ENCODE measurements at regions not wholly inside any gene's neighbourhood (a gene's known extent, or its start where the extent isn't known, plus 50 kb on each side); places are given as distances from the start of the nearest gene placed in this dataset.

DNA sequence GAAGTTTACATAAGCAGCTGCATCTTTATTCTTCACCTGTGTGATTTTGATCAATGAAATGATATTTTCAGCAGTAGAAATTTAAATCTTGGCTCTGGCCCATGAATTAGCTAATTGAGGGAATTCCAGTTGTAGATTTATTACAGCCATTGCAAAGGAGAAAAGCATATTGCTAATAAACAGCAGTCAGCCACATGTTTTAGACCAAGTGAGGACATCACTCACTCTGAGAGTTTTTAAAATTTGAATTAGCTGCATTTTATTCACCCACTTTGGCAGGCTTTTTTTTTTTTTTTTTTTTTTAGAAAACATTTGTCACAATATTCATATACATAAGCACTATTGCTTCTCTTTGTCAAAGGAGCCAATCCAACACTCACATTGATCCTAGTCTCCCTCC is 479.4 kb upstream of the VRK2 start:
- Histone ChIP-seq H3K27me3 (ENCODE audit: control insufficient read depth, insufficient read depth, low read length) (no peaks in the 10 kb centered on the region), H3K4me3 (ENCODE audit: insufficient read depth, low read depth, low read length) (no peak overlapping the region), H3K36me3 (replicated peaks; ENCODE audit: control insufficient read depth, insufficient read depth, low read length) (no peaks in the 10 kb centered on the region)
- DNase-seq, result no peak

DNA sequence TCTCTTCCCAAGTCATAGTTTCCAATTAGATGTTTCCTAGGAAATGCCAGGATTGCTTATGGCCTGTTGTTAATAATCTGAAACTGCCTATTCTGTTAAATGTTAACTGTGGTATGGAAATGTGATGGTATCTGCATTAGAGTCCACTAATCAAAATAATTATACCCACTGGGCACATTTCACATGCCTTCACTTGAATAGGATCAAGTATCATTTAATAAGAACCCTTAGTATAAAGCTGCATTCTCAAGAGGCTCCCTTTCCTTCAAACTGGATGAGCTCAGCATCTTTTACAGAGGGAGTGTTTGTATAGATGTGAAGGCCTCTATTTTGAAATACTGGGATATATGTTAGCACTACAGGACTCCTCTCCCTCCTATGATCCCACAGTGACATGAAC is 477.2 kb upstream of the VRK2 start:
- no peak overlapping the region for H3K4me3 ChIP-seq (ENCODE audit: insufficient read depth, low read depth, low read length)
- DNase-seq, result no peak
- H3K36me3 ChIP-seq (replicated peaks; ENCODE audit: control insufficient read depth, insufficient read depth, low read length), result no peaks in the 10 kb centered on the region
- no peaks in the 10 kb centered on the region for H3K27me3 ChIP-seq (ENCODE audit: control insufficient read depth, insufficient read depth, low read length)

DNA sequence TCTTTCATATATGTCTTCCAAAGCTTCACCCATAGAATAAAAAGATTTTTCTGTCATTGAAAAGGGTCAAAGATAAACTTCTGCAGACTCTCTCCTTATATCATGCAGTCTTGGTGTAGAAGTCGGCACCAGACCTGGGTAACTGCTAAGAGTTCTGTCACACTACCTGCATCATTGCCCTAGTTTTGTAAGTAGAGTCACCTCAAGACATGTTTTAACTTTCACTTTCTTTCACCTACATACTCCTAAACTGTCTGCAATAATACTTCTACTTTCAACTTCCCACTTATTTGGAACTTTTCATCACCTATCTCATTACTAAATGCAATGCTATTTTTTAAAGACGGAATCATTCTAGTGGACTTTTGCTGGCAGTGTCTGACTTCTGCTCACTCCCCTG is 475.6 kb upstream of the VRK2 start:
- H3K27me3 ChIP-seq (ENCODE audit: control insufficient read depth, insufficient read depth, low read length), result no peaks in the 10 kb centered on the region
- H3K4me3 ChIP-seq (ENCODE audit: insufficient read depth, low read depth, low read length), result no peak overlapping the region
- DNase-seq, result no peak
- H3K36me3 ChIP-seq (replicated peaks; ENCODE audit: control insufficient read depth, insufficient read depth, low read length), result no peaks in the 10 kb centered on the region

DNA sequence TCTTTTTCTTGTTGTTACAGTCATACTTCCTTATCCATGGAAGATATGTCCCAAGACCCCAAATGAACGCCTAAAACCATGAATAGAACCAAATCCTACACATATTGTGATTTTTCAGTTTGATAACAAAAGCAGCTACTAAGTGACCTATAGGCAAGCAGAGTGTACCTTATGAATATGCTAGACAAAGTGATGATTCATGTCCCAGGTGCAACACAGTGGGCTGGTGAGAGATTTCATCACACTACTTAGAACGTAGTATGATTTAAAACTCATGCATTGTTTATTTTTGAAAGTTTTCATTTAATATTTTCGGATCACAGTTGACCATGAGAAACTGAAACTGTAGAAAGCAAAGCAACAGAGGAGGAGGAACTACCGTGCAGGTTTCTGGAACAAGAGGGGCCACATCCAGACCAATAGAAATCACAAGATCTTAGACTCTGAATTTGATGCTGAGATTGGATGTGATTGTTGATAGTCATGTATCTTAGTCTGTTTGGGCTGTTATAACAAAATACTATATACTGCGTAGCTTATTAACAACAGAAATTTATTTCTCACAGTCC is 470.8 kb upstream of the VRK2 start:
- H3K36me3 ChIP-seq (replicated peaks; ENCODE audit: control insufficient read depth, insufficient read depth, low read length), result no peaks in the 10 kb centered on the region
- no peak for DNase-seq
- no peak overlapping the region for H3K4me3 ChIP-seq (ENCODE audit: insufficient read depth, low read depth, low read length)
- no peaks in the 10 kb centered on the region for H3K27me3 ChIP-seq (ENCODE audit: control insufficient read depth, insufficient read depth, low read length)

DNA sequence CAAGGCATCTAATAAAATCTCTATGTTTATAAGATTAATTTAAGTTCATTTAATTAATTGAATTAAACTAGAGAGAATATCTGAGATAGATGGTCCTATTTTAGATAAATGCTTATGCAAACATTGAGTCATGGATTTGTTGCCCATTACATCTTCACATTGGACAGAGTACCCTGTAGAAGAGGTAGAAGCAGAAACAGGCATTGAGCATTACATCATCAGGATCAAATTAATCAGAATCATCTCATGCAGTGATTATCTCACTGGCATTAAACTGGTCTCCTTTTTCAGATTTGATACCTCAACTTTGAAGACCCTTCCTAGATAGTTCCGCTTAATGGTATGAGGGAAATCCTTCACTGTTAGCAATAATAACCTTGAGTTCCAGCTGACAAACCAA is 469.6 kb upstream of the VRK2 start:
- DNase-seq, result no peak

DNA sequence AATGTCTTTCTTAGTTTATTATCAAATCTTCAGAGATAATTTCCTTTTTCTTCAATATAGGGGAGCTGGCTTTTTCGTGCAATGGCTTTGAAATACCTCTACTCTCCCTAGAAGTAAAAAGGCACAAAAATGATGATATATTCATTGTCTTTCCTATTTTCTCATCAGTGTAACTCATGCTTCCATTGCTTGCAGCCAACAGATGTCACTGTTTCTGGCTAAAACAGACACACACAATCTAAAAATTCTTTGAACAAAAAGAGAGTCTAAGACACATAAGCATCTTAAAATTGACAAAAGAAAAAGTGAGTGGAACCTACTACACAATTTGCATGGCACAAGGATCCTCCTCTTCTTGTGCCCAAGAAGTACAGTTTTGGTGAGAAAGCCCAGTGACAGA is 448.7 kb upstream of the VRK2 start:
- no peaks in the 10 kb centered on the region for H3K36me3 ChIP-seq (replicated peaks; ENCODE audit: control insufficient read depth, insufficient read depth, low read length)
- DNase-seq, result no peak
- no peak overlapping the region for H3K4me3 ChIP-seq (ENCODE audit: insufficient read depth, low read depth, low read length)
- H3K27me3 ChIP-seq (ENCODE audit: control insufficient read depth, insufficient read depth, low read length), result no peaks in the 10 kb centered on the region

More for the DNA sequence above, 469.6 kb upstream of the VRK2 start:
- Histone ChIP-seq H3K4me3 (ENCODE audit: insufficient read depth, low read depth, low read length) (no peak overlapping the region), H3K27me3 (ENCODE audit: control insufficient read depth, insufficient read depth, low read length) (no peaks in the 10 kb centered on the region), H3K36me3 (replicated peaks; ENCODE audit: control insufficient read depth, insufficient read depth, low read length) (no peaks in the 10 kb centered on the region)

DNA sequence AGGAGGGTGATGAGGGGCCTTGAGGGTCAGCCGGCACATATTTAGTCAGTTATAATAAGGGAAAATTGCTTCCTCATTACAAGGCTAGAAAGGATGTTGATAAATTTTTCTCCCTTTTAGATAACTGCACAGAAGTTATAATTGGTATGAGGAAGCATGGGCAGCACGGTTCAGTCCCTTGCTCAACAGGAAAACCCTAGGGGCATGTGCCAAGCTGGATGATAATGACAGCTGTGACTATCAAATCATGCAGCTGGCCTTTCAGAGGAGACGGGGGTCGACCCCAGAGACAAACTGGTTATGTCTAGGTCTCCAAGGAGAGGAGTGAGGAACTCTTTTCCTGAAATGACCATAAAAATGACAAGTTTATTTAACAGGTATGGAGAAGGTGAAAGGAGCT is 448.1 kb upstream of the VRK2 start:
- no peaks in the 10 kb centered on the region for H3K36me3 ChIP-seq (replicated peaks; ENCODE audit: control insufficient read depth, insufficient read depth, low read length)
- no peak for DNase-seq
- no peaks in the 10 kb centered on the region for H3K27me3 ChIP-seq (ENCODE audit: control insufficient read depth, insufficient read depth, low read length)
- H3K4me3 ChIP-seq (ENCODE audit: insufficient read depth, low read depth, low read length), result no peak overlapping the region

DNA sequence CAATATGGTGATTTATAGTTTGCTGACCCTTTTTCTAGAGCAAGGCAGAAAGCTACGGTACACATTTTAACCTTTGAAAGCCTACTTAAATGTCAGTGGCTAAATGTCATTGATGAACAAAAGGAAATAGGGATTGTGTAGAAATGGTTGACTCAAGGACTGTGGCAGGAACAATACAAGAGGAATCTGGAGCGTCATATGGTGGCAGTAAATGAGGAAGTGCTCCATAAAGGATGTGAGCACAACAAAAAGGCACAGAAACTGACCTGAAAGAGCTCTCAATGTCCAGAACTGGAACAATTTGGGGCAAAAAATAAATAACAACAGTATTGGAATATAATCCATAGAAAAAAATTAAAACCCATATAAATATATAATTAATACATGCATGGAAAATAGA is 443.9 kb upstream of the VRK2 start:
- Histone ChIP-seq H3K36me3 (replicated peaks; ENCODE audit: control insufficient read depth, insufficient read depth, low read length) (no peaks in the 10 kb centered on the region), H3K4me3 (ENCODE audit: insufficient read depth, low read depth, low read length) (no peak overlapping the region), H3K27me3 (ENCODE audit: control insufficient read depth, insufficient read depth, low read length) (no peaks in the 10 kb centered on the region)
- DNase-seq, result no peak

DNA sequence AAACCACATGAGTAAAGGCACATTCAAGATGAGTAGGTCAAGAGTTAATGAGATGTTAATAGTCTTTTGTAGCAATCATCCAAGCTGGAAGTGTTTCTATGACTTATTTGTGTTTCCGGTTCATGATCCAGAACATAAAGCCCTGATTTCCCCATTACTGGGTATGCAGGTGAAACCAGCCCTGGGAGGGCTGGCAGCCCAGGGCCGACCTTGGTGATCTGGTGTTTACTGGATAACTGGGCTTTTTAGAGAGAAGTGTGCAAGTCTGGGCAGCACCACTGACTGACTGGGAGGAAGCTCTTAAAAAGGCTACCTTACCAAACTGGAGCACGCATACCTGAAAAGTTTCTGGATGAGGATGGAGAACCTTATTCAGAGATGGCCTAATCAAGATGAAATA is 431.6 kb upstream of the VRK2 start:
- Histone ChIP-seq H3K4me3 (ENCODE audit: insufficient read depth, low read depth, low read length) (no peak overlapping the region), H3K27me3 (ENCODE audit: control insufficient read depth, insufficient read depth, low read length) (no peaks in the 10 kb centered on the region), H3K36me3 (replicated peaks; ENCODE audit: control insufficient read depth, insufficient read depth, low read length) (no peaks in the 10 kb centered on the region)
- no peak for DNase-seq

DNA sequence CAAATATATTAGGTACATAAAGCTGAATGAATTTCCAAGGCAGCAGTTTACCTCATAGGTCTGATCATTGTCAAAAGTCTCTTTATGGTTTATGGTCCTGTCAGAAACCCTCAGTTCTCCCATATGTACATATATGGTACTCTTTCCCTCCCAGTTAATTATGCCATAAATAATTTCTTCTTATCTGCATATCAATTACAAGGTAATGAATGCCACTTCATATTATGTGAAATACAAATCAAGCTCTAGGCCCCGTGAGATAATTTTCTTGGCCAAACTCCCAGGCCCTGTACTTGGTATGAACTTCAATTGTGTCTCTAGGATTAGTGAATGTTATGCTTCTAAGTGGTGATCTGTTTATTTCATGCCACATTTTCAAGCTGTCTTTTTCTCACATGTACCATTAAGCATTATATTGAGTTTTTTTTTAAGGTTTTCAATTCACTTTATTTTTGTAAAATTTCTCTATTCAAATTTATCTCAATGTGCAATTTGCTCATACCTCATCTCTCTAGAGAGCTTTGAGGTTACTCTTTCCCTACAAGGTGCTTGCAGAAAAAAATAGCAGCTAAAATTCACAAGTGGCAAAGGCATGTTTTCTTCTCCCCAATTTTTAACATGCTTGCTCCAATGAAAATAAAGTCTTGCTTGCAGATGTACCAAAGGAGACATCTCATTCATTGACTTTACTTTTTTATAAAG is 430.6 kb upstream of the VRK2 start:
- H3K36me3 ChIP-seq (replicated peaks; ENCODE audit: control insufficient read depth, insufficient read depth, low read length), result no peaks in the 10 kb centered on the region
- no peak for DNase-seq
- no peaks in the 10 kb centered on the region for H3K27me3 ChIP-seq (ENCODE audit: control insufficient read depth, insufficient read depth, low read length)
- no peak overlapping the region for H3K4me3 ChIP-seq (ENCODE audit: insufficient read depth, low read depth, low read length)

DNA sequence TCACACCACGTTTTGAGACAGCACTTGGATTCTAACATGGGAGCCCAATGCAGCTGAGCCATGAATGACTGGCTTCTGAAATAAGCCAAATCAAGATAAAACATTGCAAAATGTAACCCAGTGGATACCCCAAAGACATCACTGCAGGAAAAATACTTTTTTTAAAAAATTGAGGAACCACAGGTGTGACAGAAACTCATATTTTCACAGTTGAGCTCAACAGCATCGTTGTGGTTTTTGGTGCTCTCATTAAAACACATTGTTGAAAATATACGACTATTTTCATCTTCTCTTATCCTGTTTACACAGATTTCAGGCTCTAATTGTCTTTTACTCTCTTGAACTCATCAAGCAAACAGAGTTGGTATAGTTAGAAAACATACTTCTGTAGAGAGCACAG is 429.3 kb upstream of the VRK2 start:
- no peak for DNase-seq
- Histone ChIP-seq H3K4me3 (ENCODE audit: insufficient read depth, low read depth, low read length) (no peak overlapping the region), H3K27me3 (ENCODE audit: control insufficient read depth, insufficient read depth, low read length) (no peaks in the 10 kb centered on the region), H3K36me3 (replicated peaks; ENCODE audit: control insufficient read depth, insufficient read depth, low read length) (no peaks in the 10 kb centered on the region)

DNA sequence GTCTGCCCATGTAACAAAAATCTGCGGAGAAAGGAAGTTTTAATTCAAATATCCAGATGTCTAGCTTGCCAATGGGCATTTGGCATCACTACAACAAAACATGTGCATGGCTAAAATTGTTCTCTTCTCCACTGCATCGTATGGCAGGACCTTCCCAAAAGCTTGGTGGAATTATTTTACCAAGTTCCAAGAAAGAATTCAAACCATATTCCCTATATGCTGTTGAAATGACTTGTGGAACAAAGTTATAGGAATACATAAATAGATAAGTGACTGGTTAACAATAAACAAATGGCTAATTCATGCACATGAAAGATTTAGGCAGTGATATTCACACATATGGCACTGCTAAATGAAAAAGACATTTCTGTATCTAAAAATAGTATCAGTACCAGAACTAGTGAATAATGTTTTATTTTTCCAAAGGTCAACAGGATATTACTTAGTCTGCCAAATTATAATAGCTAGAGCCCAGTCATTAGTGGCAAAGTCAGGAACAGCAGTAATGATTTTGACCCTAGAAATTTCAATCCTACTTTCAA is 425.4 kb upstream of the VRK2 start:
- no peak overlapping the region for H3K4me3 ChIP-seq (ENCODE audit: insufficient read depth, low read depth, low read length)
- H3K27me3 ChIP-seq (ENCODE audit: control insufficient read depth, insufficient read depth, low read length), result no peaks in the 10 kb centered on the region
- no peaks in the 10 kb centered on the region for H3K36me3 ChIP-seq (replicated peaks; ENCODE audit: control insufficient read depth, insufficient read depth, low read length)
- DNase-seq, result no peak

DNA sequence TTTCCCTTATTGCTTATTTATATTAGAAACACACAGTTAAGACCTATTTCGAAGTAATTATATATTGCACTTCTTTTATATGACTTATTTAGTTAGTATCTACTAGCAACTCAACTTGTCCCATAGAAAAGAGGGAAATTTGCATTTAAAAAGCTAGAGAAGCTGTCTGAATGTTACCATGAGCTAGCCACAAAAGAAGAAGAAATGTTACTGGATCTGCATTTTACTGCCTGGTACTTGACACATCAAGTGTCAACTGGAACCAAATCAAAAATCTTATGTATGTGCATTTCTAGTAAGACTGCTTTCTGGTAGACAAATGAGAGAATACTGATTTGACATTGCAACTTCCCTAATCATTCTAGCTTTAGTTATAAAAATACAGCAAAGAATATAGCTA is 424.6 kb upstream of the VRK2 start:
- H3K4me3 ChIP-seq (ENCODE audit: insufficient read depth, low read depth, low read length), result no peak overlapping the region
- no peaks in the 10 kb centered on the region for H3K27me3 ChIP-seq (ENCODE audit: control insufficient read depth, insufficient read depth, low read length)
- DNase-seq, result no peak
- no peaks in the 10 kb centered on the region for H3K36me3 ChIP-seq (replicated peaks; ENCODE audit: control insufficient read depth, insufficient read depth, low read length)

DNA sequence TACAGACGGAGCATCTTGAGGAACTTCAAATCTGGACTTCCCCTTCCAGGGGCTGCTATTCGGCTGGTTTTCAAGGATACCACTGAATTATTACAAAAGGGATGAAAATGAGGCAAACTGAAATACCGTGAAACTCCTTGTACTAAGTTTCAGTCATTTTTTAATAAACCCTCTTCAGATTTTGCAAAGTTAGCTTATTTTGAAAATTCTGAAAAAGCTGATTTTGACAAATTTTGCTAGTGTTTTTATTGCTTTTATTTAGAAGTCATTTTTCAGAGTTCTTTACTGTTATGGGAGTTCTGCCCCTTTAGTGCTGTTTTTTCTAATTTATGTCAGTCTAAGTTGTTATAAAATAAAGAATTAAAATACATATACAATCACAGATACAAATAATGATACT is 390.4 kb upstream of the VRK2 start:
- Histone ChIP-seq H3K27me3 (ENCODE audit: control insufficient read depth, insufficient read depth, low read length) (no peaks in the 10 kb centered on the region), H3K4me3 (ENCODE audit: insufficient read depth, low read depth, low read length) (no peak overlapping the region), H3K36me3 (replicated peaks; ENCODE audit: control insufficient read depth, insufficient read depth, low read length) (no peaks in the 10 kb centered on the region)
- no peak for DNase-seq

DNA sequence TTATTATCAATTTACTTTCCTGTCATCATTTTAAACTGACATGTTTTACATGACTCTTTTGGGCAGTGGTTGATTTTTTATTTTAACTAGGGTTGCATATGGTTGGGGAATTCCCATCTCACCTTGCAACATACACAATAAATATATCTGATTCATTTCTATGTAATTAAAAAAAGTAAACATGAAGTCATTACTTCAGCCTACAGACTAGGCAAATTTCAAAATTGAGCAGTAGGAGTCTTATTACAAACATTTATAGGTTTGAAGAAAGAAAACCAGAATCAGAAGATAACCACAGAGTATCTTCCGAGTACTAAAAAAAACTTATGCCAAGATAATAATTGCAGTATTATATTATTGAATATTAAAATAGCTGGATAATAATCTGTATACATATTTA is 377.0 kb upstream of the VRK2 start:
- Histone ChIP-seq H3K27me3 (ENCODE audit: control insufficient read depth, insufficient read depth, low read length) (no peaks in the 10 kb centered on the region), H3K4me3 (ENCODE audit: insufficient read depth, low read depth, low read length) (no peak overlapping the region), H3K36me3 (replicated peaks; ENCODE audit: control insufficient read depth, insufficient read depth, low read length) (no peaks in the 10 kb centered on the region)
- no peak for DNase-seq
